Gastrocnemius medialis (tissue), 4 donors: ENCODE measurements at regions not wholly inside any gene's neighbourhood (a gene's known extent, or its start where the extent isn't known, plus 50 kb on each side); places are given as distances from the start of the nearest gene placed in this dataset.

Experiments
- ATAC-seq, 2 donors: fragments of 150-250 bp; one replicate each; pipeline ENCODE4 v1.9.1; 2016
- DNase-seq, 2 donors: peaks; one replicate each; pipeline ENCODE4 v3.0.0-alpha.2; 2019
- H3K27ac ChIP-seq, 4 donors: fragments of 200-600 bp; sonication (generic); 1 replicate in 1 of 4; 2 replicates in 3 of 4; pipeline ENCODE4 v1.5.1; 2016 to 2018; ENCODE audit warnings: mild to moderate bottlenecking in 2 of 4, moderate library complexity in 1 of 4
- H3K27me3 ChIP-seq, 3 donors: fragments of 200-600 bp; sonication (generic) in 2 of 3; 1 replicate in 1 of 3; 2 replicates in 2 of 3; pipeline versions ENCODE4 v1.5.1 to v1.6.0; 2016 to 2019; ENCODE audit warnings: mild to moderate bottlenecking in 1 of 3, moderate library complexity in 1 of 3
- H3K36me3 ChIP-seq, 2 donors: fragments of 200-600 bp; sonication (generic) in 1 of 2; one replicate each; pipeline ENCODE4 v1.5.1; 2017 to 2018
- H3K4me1 ChIP-seq, 2 donors: fragments of 200-600 bp; sonication (generic) in 1 of 2; one replicate each; pipeline ENCODE4 v1.5.1; 2016 to 2017; ENCODE audit warnings: mild to moderate bottlenecking in 2 of 2
- H3K4me3 ChIP-seq, 4 donors: fragments of 200-600 bp; sonication (generic) in 3 of 4; 1 replicate in 1 of 4; 2 replicates in 3 of 4; pipeline ENCODE4 v1.5.1; 2016 to 2019; ENCODE audit warnings: mild to moderate bottlenecking in 2 of 4
- H3K9me3 ChIP-seq, 3 donors: fragments of 200-600 bp; sonication (generic) in 2 of 3; 1 replicate in 1 of 3; 2 replicates in 2 of 3; pipeline ENCODE4 v1.5.1; 2016 to 2019
- CTCF ChIP-seq, 5 experiments: fragments of 450-650 bp in 3 of 5; fragments of 200-600 bp in 2 of 5; sonication (generic) in 2 of 5; IDR thresholded peaks in 4 of 5; conservative IDR thresholded peaks in 1 of 5; 1 replicate in 4 of 5; 2 replicates in 1 of 5; pipeline ENCODE4 v1.5.1; 2016 to 2019; ENCODE audit warnings: antibody characterized with exemption in 5 of 5, mild to moderate bottlenecking in 3 of 5, moderate library complexity in 3 of 5
- POLR2A ChIP-seq, 2 donors: fragments of 450-650 bp; IDR thresholded peaks; one replicate each; pipeline ENCODE4 v1.6.1; 2017; ENCODE audit warnings: antibody characterized with exemption in 2 of 2, mild to moderate bottlenecking in 2 of 2, moderate library complexity in 2 of 2
- in situ Hi-C, 4 donors: fragments of 200-750 bp; cut with MboI; loops; one replicate each; pipeline versions ENCODE4 v1.15.0 to v1.8.0; 2017; ENCODE audit warnings: low sequenced_read_pairs in 4 of 4
- intact Hi-C: fragments of 100-400 bp; cut with DNase I; formaldehyde crosslinking; loops from one replicate; pipeline ENCODE4 v1.15.1; 2023; ENCODE audit warnings: low total_unique reads

- ATAC-seq (no peak), DNase-seq (no peak)
- H3K4me3 ChIP-seq: no peak overlapping the region
- H3K4me1 ChIP-seq: no peaks in the 10 kb centered on the region
- no peaks in the 10 kb centered on the region for H3K9me3 ChIP-seq
- H3K36me3 ChIP-seq: no peaks in the 10 kb centered on the region
- no peak overlapping the region for H3K27ac ChIP-seq
- intact Hi-C loops (no loop called here), in situ Hi-C loops (no loop called here)
- H3K27me3 ChIP-seq: no peaks in the 10 kb centered on the region
- TF ChIP-seq POLR2A (IDR thresholded peaks at IDR 0.05) (no peak), CTCF (IDR thresholded peaks at IDR 0.05 in 4 of 5, conservative IDR thresholded peaks at IDR 0.05 in 1 of 5) (no peak)
Measured at GRCh38 chr4:188869581-188869980, 730.3 kb downstream of the TRIML1 start.

GRCh38 chr4:188872809-188873208, 733.6 kb downstream of the TRIML1 start:
- in situ Hi-C loops (no loop called here), intact Hi-C loops (no loop called here)
- no peak for DNase-seq
- no peak overlapping the region for H3K27ac ChIP-seq
- H3K36me3 ChIP-seq: no peaks in the 10 kb centered on the region
- ATAC-seq: no peak
- no peak for TF ChIP-seq CTCF (IDR thresholded peaks at IDR 0.05 in 4 of 5, conservative IDR thresholded peaks at IDR 0.05 in 1 of 5)
- no peak for TF ChIP-seq POLR2A (IDR thresholded peaks at IDR 0.05)
- no peak overlapping the region for H3K4me3 ChIP-seq
- H3K4me1 ChIP-seq: no peaks in the 10 kb centered on the region
- peaks cover 0 to 3% (median 0%) of the 10 kb centered on the region in 3 donors for H3K9me3 ChIP-seq
- H3K27me3 ChIP-seq: no peaks in the 10 kb centered on the region

- Histone ChIP-seq H3K27ac (no peak overlapping the region), H3K4me1 (no peaks in the 10 kb centered on the region), H3K36me3 (no peaks in the 10 kb centered on the region), H3K27me3 (no peaks in the 10 kb centered on the region), H3K9me3 (peaks cover 0 to 3% (median 0%) of the 10 kb centered on the region in 3 donors), H3K4me3 (no peak overlapping the region)
- no peak for ATAC-seq
- TF ChIP-seq POLR2A (IDR thresholded peaks at IDR 0.05) (no peak), CTCF (IDR thresholded peaks at IDR 0.05 in 4 of 5, conservative IDR thresholded peaks at IDR 0.05 in 1 of 5) (no peak)
- intact Hi-C loops: no loop called here
- DNase-seq: no peak
- in situ Hi-C loops: no loop called here
Measured at GRCh38 chr4:188876881-188877280, 737.6 kb downstream of the TRIML1 start.

GRCh38 chr4:188879598-188879997, 740.4 kb downstream of the TRIML1 start:
- DNase-seq (no peak), ATAC-seq (no peak)
- intact Hi-C loops: no loop called here
- TF ChIP-seq POLR2A (IDR thresholded peaks at IDR 0.05): no peak
- no peak for TF ChIP-seq CTCF (IDR thresholded peaks at IDR 0.05 in 4 of 5, conservative IDR thresholded peaks at IDR 0.05 in 1 of 5)
- Histone ChIP-seq H3K36me3 (no peaks in the 10 kb centered on the region), H3K4me1 (no peaks in the 10 kb centered on the region), H3K4me3 (no peak overlapping the region), H3K27me3 (no peaks in the 10 kb centered on the region), H3K27ac (no peak overlapping the region), H3K9me3 (peaks cover 0 to 3% (median 0%) of the 10 kb centered on the region in 3 donors)
- in situ Hi-C loops: no loop called here

GRCh38 chr4:188887905-188888304, 748.7 kb downstream of the TRIML1 start:
- in situ Hi-C loops (no loop called here), intact Hi-C loops (no loop called here)
- Histone ChIP-seq H3K27ac (no peak overlapping the region), H3K4me1 (no peaks in the 10 kb centered on the region), H3K9me3 (no peaks in the 10 kb centered on the region), H3K27me3 (no peaks in the 10 kb centered on the region), H3K36me3 (no peaks in the 10 kb centered on the region), H3K4me3 (no peak overlapping the region)
- TF ChIP-seq POLR2A (IDR thresholded peaks at IDR 0.05) (no peak), CTCF (IDR thresholded peaks at IDR 0.05 in 4 of 5, conservative IDR thresholded peaks at IDR 0.05 in 1 of 5) (no peak)
- no peak for DNase-seq
- ATAC-seq: no peak
